ENCODE measurements at regions not wholly inside any gene's neighbourhood (a gene's known extent, or its start where the extent isn't known, plus 50 kb on each side); places are given as distances from the start of the nearest gene placed in this dataset.

DNA sequence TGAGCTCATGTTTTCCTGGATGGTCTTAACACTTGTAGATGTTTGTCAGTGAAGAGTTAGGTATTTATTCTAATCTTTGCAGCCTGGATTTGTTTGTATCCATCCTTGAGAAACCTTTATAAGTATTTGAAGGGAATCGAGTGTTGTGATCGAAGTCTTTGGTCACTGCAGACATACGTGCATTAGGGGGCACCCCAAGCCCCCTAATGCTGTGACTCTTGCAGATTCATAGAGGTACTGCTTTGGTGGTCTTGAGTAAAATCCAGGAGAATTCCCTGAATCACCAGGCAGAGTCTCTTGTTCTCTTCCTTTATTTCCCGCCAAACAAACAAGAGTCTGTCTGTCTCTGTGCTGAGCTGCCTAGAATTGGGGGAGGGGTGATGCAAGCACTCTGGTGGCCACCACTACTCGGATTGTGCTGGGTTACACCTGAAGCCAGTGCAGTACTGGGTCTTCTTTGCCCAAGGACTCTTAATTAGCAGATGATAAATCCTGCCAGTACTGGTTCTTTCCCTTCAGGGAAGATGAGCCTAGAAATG is 170.5 kb upstream of the POU1F1 start:
- TF ChIP-seq, protein P1, sequence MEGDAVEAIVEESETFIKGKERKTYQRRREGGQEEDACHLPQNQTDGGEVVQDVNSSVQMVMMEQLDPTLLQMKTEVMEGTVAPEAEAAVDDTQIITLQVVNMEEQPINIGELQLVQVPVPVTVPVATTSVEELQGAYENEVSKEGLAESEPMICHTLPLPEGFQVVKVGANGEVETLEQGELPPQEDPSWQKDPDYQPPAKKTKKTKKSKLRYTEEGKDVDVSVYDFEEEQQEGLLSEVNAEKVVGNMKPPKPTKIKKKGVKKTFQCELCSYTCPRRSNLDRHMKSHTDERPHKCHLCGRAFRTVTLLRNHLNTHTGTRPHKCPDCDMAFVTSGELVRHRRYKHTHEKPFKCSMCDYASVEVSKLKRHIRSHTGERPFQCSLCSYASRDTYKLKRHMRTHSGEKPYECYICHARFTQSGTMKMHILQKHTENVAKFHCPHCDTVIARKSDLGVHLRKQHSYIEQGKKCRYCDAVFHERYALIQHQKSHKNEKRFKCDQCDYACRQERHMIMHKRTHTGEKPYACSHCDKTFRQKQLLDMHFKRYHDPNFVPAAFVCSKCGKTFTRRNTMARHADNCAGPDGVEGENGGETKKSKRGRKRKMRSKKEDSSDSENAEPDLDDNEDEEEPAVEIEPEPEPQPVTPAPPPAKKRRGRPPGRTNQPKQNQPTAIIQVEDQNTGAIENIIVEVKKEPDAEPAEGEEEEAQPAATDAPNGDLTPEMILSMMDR (IDR thresholded peaks at IDR 0.05): no peak
- TF ChIP-seq POLR2A (IDR thresholded peaks at IDR 0.05): no peak

Data from body of pancreas (tissue), 4 donors.